LNCAP (cell line): ENCODE measurements at regions not wholly inside any gene's neighbourhood (a gene's known extent, or its start where the extent isn't known, plus 50 kb on each side); places are given as distances from the start of the nearest gene placed in this dataset.

Source experiments
- CTCF ChIP-seq: fragments of 450-650 bp; IDR thresholded peaks from 2 replicates; pipeline ENCODE4 v1.5.1; 2017; ENCODE audit warnings: mild to moderate bottlenecking

DNA sequence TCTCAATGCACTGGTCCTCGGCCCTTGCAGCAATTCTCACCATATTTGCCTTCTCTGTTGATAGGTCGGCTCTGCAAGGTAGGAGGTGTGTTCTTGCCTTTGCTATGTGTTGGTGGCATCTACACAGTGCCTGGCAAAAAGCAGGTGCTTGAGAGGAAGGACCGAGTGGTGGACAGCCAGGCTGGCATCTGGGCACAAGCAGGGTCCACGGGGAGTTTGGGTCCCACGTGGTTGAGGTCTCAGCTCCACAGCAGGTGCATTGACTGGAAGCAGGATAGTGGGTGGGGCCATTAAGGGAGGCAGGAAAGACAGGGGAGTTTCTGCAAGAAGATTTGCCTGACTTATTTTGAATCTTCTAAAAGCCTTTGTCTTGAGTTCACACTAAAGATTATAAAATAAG, 81.2 kb upstream of the WNT4 start:
- no peak for TF ChIP-seq CTCF

DNA sequence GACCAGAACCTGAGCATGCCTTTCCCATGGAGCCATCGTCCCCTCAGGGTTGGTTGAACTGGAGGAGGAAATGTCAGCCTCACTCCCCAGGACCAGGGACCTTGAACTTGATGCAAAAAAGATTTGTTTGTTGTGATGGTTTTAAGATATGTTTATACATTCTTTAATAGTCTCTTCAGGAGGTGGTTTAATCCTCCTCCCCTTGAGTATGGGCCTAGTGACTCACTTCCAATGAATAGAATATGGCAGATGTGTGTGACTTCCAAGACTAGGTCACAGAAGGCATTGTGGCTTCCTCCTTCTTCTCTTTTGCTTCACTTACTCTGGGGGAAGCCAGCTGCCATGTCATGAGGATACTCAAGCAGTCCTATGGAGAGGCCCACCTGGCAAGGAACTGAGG, 81.7 kb upstream of the WNT4 start:
- TF ChIP-seq CTCF, result no peak

DNA sequence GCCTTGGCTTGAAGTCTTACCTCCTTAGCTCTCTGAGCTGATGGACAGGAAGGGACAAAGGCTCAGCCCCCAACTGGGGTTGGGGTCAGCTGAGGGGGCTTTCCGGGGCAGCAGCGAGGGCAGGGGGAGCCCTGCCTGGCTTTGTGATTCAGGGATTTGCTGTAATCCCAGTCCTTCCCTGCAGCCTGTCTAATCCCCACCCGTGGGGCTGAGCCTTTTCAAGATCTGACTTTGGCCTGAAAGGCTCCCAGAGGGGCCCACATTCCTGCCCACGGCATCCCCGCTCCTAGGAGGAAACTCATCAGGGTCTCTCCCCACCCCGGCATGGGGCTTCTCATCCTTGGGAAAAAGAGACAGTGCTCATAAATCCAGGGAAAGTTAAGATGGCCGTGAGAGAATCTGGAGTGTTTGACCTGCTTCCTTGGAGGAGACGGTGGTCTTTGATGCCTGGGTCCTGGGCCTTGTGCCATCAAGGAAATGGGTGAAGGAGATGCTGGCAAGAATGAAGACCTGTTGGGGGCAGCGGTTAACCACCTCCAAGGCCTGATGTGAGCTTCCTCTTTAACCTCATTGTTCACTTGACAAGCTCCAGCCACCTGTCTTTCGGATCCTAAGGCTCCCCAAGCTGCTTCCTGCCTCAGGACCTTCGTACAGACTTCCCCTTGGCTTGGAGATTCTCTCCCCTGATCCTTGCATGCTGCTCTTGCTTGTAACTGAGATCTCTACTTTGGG, 83.1 kb upstream of the WNT4 start:
- no peak for TF ChIP-seq CTCF

- no peak for TF ChIP-seq CTCF
Measured at GRCh38 chr1:22228074-22228473, 85.2 kb upstream of the WNT4 start.

- TF ChIP-seq CTCF, result no peak
Measured at GRCh38 chr1:22228505-22228911, 85.6 kb upstream of the WNT4 start.

DNA sequence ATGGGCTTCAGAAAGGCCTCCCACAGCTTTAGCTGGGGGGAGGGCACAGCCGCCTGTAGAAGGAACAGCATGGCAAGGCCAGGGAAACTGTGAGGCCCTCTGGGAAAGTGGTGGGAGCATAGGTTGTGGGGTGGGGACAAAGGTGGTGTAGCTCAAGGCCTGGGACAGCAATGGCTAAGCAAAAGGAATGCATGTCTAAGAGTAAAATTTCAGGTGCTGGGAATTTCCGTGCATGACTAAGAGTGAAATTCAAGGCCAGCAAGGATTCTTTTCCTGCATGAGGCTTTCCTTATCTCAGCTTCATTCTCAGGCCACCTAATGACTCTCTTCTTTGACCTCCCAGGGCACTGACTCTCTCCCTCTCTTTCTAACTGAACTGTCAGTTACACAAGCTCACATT, 86.5 kb upstream of the WNT4 start:
- no peak for TF ChIP-seq CTCF

DNA sequence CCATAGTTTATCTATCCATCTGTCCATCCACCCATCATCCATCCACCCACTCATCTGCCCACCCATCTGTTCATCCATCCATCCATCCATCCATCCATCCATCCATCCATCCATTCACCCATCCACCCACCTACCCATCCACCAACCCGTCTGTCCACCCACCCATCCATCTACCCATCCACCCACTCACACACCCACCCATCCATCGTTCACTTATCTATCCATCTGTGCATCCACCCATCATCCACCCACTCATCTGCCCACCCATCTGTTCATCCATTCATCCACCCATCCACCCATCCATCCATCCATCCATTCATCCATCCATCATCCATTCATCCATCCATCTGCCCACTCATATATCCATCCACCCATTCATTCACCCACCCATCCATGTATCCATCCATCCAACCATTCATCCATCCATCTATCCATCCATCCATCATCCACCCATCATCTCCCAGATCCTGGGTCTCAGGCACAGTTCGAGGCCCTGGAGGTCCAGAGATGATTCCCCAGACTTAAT, 88.2 kb upstream of the WNT4 start:
- no peak for TF ChIP-seq CTCF
